ENCODE measurements at regions not wholly inside any gene's neighbourhood (a gene's known extent, or its start where the extent isn't known, plus 50 kb on each side); places are given as distances from the start of the nearest gene placed in this dataset.

DNA sequence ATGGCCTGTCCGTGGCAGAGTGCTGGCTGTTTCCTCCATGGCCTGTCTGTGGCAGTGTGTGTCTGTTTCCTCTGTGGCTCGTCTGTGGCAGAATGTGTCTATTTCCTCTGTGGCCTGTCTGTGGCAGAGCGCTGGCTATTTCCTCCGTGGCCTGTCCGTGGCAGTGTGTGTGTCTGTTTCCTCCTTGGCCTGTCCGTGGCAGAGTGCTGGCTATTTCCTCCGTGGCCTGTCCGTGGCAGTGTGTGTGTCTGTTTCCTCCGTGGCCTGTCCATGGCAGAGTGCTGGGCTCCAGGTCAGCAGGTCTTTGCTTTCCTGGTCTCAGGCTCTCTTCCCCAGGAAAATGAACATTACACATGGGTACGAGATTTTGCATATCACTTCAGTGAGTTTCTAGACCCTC lies 138.4 kb upstream of the IPO9 start:
- Mint-ChIP-seq H3K9me3 (ENCODE audit: unreplicated experiment) (peaks cover 17% of the 10 kb centered on the region), H3K36me3 (ENCODE audit: unreplicated experiment) (no peaks in the 10 kb centered on the region), H3K4me1 (ENCODE audit: low read depth, unreplicated experiment) (peaks cover 55% of the 10 kb centered on the region), H3K27me3 (ENCODE audit: unreplicated experiment) (peaks cover 17% of the 10 kb centered on the region), H3K27ac (ENCODE audit: unreplicated experiment) (peak overlapping the region; percentile 52), H3K4me3 (ENCODE audit: unreplicated experiment) (no peak overlapping the region)
- peak; percentile 6 for DNase-seq
- TF ChIP-seq, protein P1, sequence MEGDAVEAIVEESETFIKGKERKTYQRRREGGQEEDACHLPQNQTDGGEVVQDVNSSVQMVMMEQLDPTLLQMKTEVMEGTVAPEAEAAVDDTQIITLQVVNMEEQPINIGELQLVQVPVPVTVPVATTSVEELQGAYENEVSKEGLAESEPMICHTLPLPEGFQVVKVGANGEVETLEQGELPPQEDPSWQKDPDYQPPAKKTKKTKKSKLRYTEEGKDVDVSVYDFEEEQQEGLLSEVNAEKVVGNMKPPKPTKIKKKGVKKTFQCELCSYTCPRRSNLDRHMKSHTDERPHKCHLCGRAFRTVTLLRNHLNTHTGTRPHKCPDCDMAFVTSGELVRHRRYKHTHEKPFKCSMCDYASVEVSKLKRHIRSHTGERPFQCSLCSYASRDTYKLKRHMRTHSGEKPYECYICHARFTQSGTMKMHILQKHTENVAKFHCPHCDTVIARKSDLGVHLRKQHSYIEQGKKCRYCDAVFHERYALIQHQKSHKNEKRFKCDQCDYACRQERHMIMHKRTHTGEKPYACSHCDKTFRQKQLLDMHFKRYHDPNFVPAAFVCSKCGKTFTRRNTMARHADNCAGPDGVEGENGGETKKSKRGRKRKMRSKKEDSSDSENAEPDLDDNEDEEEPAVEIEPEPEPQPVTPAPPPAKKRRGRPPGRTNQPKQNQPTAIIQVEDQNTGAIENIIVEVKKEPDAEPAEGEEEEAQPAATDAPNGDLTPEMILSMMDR (IDR thresholded peaks at IDR 0.05; ENCODE audit: partially characterized antibody, unreplicated experiment) = no peak

DNA sequence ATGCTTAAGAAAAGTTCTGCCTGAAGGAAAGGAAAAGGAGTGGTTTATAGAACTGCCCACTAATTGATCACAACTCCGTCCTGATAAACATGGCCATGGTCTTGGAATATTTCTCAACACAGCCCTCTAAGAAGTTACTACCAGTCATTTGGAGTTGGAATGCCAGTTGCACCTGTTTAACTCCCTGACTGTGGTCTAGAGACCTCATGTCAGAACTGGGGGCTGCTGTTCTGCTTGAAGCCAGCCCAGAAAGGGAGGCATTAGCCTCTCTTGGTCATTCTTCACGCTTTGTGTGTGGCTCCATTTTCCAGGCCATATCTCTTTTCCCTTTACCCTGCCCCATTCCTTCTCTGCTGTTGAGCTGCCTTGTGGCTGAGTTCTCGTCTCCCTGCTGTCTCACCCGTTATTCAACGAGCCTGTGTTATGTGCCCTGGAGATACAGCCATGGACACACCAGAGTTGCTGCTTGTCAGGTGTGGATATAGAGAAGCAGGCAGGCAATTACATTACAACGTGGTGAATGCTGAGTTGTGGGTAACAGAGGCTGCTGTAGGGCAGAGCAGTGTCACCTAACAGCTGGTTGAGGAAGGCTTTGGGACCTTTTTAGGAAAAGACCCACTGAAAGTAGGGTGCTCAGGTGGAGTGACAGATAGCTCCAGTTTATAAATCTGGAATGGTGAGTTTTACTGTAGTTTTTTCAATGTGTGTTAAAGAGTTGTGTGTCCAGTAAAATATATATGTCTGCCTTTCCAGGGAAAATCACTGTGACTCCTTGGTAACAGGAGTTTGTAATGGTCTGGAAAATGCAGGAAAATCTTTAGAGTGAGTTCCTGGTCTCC lies 137.0 kb upstream of the IPO9 start:
- peak; percentile 2 for DNase-seq
- peaks cover 22% of the 10 kb centered on the region for H3K9me3 Mint-ChIP-seq (ENCODE audit: unreplicated experiment)
- peaks cover 26% of the 10 kb centered on the region for H3K27me3 Mint-ChIP-seq (ENCODE audit: unreplicated experiment)
- no peak overlapping the region for H3K27ac Mint-ChIP-seq (ENCODE audit: unreplicated experiment)
- H3K36me3 Mint-ChIP-seq (ENCODE audit: unreplicated experiment) = no peaks in the 10 kb centered on the region
- TF ChIP-seq, protein P1 (IDR thresholded peaks at IDR 0.05; ENCODE audit: partially characterized antibody, unreplicated experiment) = no peak
- peaks cover 53% of the 10 kb centered on the region for H3K4me1 Mint-ChIP-seq (ENCODE audit: low read depth, unreplicated experiment)
- no peak overlapping the region for H3K4me3 Mint-ChIP-seq (ENCODE audit: unreplicated experiment)

DNA sequence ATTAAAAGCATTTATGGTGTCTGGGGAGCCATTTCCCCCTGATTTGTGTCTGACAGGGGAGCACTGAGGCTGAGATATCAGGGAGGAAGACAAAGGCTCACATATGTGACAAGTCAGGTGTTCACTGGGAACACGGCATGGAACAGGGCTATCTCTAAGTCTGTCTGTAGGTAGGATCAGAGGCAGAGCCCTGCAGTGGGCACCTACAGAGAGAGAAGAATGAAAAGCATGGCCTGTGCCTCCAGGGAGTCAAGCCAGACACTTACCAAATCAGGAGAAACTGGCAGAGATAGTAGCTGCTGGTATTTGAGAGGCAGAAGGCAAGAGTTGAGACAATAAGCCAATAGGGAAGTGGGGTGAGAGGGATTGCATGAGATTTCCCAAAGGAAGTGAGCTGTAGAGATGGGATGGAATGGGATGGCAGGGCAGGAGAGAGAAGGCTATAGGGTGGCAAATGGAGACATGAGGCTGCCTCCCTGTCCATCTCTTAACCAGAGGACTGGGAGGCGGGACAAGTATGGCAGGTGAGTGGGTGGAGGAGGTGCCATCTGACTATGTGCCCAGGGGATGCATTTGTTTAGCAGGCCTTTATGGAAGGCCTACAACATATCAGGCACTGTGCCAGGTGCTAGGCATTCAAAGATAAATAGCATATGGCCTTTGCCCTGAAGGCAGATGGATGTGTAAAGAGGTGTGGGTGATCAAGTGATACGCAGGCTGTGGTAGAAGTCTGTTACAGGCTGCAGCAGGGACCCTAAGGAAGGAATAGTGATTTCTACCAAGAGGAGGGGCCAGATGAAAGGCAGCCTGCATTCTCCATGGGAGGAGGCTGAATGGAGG lies 136.2 kb upstream of the IPO9 start:
- Mint-ChIP-seq H3K36me3 (ENCODE audit: unreplicated experiment) (no peaks in the 10 kb centered on the region), H3K27ac (ENCODE audit: unreplicated experiment) (no peak overlapping the region), H3K4me1 (ENCODE audit: low read depth, unreplicated experiment) (peaks cover 54% of the 10 kb centered on the region), H3K27me3 (ENCODE audit: unreplicated experiment) (peaks cover 26% of the 10 kb centered on the region), H3K4me3 (ENCODE audit: unreplicated experiment) (no peak overlapping the region), H3K9me3 (ENCODE audit: unreplicated experiment) (peaks cover 25% of the 10 kb centered on the region)
- TF ChIP-seq, protein P1 (IDR thresholded peaks at IDR 0.05; ENCODE audit: partially characterized antibody, unreplicated experiment) = no peak
- DNase-seq = peak; percentile 37

GRCh38 chr1:201693890-201694607 lies 134.9 kb upstream of the IPO9 start:
- H3K27ac Mint-ChIP-seq (ENCODE audit: unreplicated experiment) = no peak overlapping the region
- H3K36me3 Mint-ChIP-seq (ENCODE audit: unreplicated experiment) = no peaks in the 10 kb centered on the region
- H3K4me3 Mint-ChIP-seq (ENCODE audit: unreplicated experiment) = no peak overlapping the region
- TF ChIP-seq, protein P1 (IDR thresholded peaks at IDR 0.05; ENCODE audit: partially characterized antibody, unreplicated experiment) = no peak
- peaks cover 56% of the 10 kb centered on the region for H3K4me1 Mint-ChIP-seq (ENCODE audit: low read depth, unreplicated experiment)
- peaks cover 31% of the 10 kb centered on the region for H3K9me3 Mint-ChIP-seq (ENCODE audit: unreplicated experiment)
- H3K27me3 Mint-ChIP-seq (ENCODE audit: unreplicated experiment) = peaks cover 26% of the 10 kb centered on the region
- DNase-seq = peak; percentile 86
